WTC11 (cell line): ENCODE measurements at regions not wholly inside any gene's neighbourhood (a gene's known extent, or its start where the extent isn't known, plus 50 kb on each side); places are given as distances from the start of the nearest gene placed in this dataset.

Experiments
- ATAC-seq: fragments of 200-7000 bp; cut with Tn5 transposase; 2 replicates; pipeline ENCODE4 v1.10.0; 2021; ENCODE audit warnings: mild to moderate bottlenecking, moderate library complexity
- CTCF ChIA-PET: fragments of 300-600 bp; sonication (Branson Sonifier 250); formaldehyde crosslinking; loops from one replicate; lab custom pipeline; 2021; ENCODE audit warnings: antibody characterized with exemption; lab: Charles Lee
- POLR2A ChIA-PET: fragments of 350-600 bp; sonication (Branson Sonifier 250); formaldehyde crosslinking; loops from one replicate; lab custom pipeline; 2021; ENCODE audit warnings: antibody characterized with exemption; lab: Charles Lee
- DNase-seq: peaks from one replicate; pipeline ENCODE4 v3.0.0; 2021; ENCODE audit warnings: low spot score
- H3K27ac Mint-ChIP-seq: 2 replicates; pipeline ENCODE4 v1.8.0; 2021; ENCODE audit warnings: mixed read lengths
- H3K27me3 Mint-ChIP-seq: 2 replicates; pipeline ENCODE4 v1.8.0; 2021; ENCODE audit warnings: low read depth, mild to moderate bottlenecking, moderate library complexity, mixed read lengths
- H3K36me3 Mint-ChIP-seq: 2 replicates; pipeline ENCODE4 v1.8.0; 2021; ENCODE audit warnings: mixed read lengths
- H3K4me1 Mint-ChIP-seq: 2 replicates; pipeline ENCODE4 v1.8.0; 2022; ENCODE audit warnings: mixed read lengths
- H3K4me3 Mint-ChIP-seq: 2 replicates; pipeline ENCODE4 v1.8.0; 2021; ENCODE audit warnings: mild to moderate bottlenecking, moderate library complexity, mixed read lengths
- H3K9me3 Mint-ChIP-seq: 2 replicates; pipeline ENCODE4 v1.8.0; 2021; ENCODE audit warnings: mixed read lengths
- ATF1 ChIP-seq: sonication (generic); formaldehyde crosslinking; IDR thresholded peaks from 2 replicates; pipeline ENCODE4 v1.8.1; 2023; ENCODE audit warnings: mild to moderate bottlenecking, moderate library complexity, missing genetic modification reagents
- ATF6 ChIP-seq: sonication (generic); formaldehyde crosslinking; IDR thresholded peaks from 2 replicates; pipeline ENCODE4 v1.8.1; 2023; ENCODE audit warnings: mild to moderate bottlenecking, missing genetic modification reagents
- E2F1 ChIP-seq: sonication (generic); formaldehyde crosslinking; IDR thresholded peaks from 2 replicates; pipeline ENCODE4 v1.8.0; 2022; ENCODE audit warnings: mild to moderate bottlenecking, missing genetic modification reagents
- E2F4 ChIP-seq: sonication (generic); formaldehyde crosslinking; IDR thresholded peaks from 2 replicates; pipeline ENCODE4 v1.8.1; 2022; ENCODE audit warnings: low read depth, mild to moderate bottlenecking, moderate library complexity, missing genetic modification reagents, borderline replicate concordance
- EMX1 ChIP-seq: fragments of 250-450 bp; sonication (Bioruptor Pico); IDR thresholded peaks from 2 replicates; pipeline ENCODE4 v1.8.0; 2021; ENCODE audit warnings: mild to moderate bottlenecking
- FOXJ3 ChIP-seq: sonication (generic); formaldehyde crosslinking; IDR thresholded peaks from 2 replicates; pipeline ENCODE4 v1.9.0; 2021; ENCODE audit warnings: missing genetic modification reagents, mild to moderate bottlenecking, borderline replicate concordance
- JUN ChIP-seq: sonication (generic); formaldehyde crosslinking; IDR thresholded peaks from 2 replicates; pipeline ENCODE4 v1.8.0; 2023; ENCODE audit warnings: mild to moderate bottlenecking, missing genetic modification reagents
- MXD4 ChIP-seq: fragments of 250-450 bp; sonication (Bioruptor Pico); IDR thresholded peaks from 2 replicates; pipeline ENCODE4 v1.8.0; 2021; ENCODE audit warnings: mild to moderate bottlenecking, moderate library complexity, borderline replicate concordance
- NFYB ChIP-seq: sonication (generic); formaldehyde crosslinking; conservative IDR thresholded peaks from 2 replicates; pipeline ENCODE4 v1.8.0; 2022; ENCODE audit warnings: low read depth, missing genetic modification reagents
- RORB ChIP-seq: fragments of 250-450 bp; sonication (Bioruptor Pico); IDR thresholded peaks from 2 replicates; pipeline ENCODE4 v1.9.0; 2021; ENCODE audit warnings: mild to moderate bottlenecking
- SOX15 ChIP-seq: fragments of 250-450 bp; sonication (Bioruptor Pico); IDR thresholded peaks from 2 replicates; pipeline ENCODE4 v1.9.0; 2021; ENCODE audit warnings: mild to moderate bottlenecking
- SP1 ChIP-seq: sonication (generic); formaldehyde crosslinking; conservative IDR thresholded peaks from 2 replicates; pipeline ENCODE4 v1.8.1; 2022; ENCODE audit warnings: missing genetic modification reagents
- USF2 ChIP-seq: sonication (generic); formaldehyde crosslinking; IDR thresholded peaks from 2 replicates; pipeline ENCODE4 v1.8.1; 2023; ENCODE audit warnings: mild to moderate bottlenecking, missing genetic modification reagents, moderate library complexity
- ZBTB21 ChIP-seq: sonication (generic); formaldehyde crosslinking; IDR thresholded peaks from 2 replicates; pipeline ENCODE4 v1.8.1; 2023; ENCODE audit warnings: mild to moderate bottlenecking, missing genetic modification reagents, borderline replicate concordance
- ZNF219 ChIP-seq: sonication (generic); formaldehyde crosslinking; IDR thresholded peaks from 2 replicates; pipeline ENCODE4 v1.8.0; 2023; ENCODE audit warnings: missing genetic modification reagents, mild to moderate bottlenecking, borderline replicate concordance
- ZNF423 ChIP-seq: fragments of 250-450 bp; sonication (Bioruptor Pico); IDR thresholded peaks from 2 replicates; pipeline ENCODE4 v2.1.2; 2022; ENCODE audit warnings: mild to moderate bottlenecking, moderate library complexity
- TF ChIP-seq, protein P1 (sequence below): fragments of 200-600 bp; IDR thresholded peaks from 2 replicates; pipeline ENCODE4 v1.8.0; 2022; ENCODE audit warnings: antibody characterized with exemption
- TF ChIP-seq, protein P2 (sequence below): sonication (generic); formaldehyde crosslinking; IDR thresholded peaks from 2 replicates; pipeline ENCODE4 v1.8.1; 2023; ENCODE audit warnings: mild to moderate bottlenecking, missing genetic modification reagents, borderline replicate concordance
- TF ChIP-seq, protein P3 (sequence below): sonication (generic); formaldehyde crosslinking; IDR thresholded peaks from 2 replicates; pipeline ENCODE4 v1.8.0; 2023; ENCODE audit warnings: missing genetic modification reagents, mild to moderate bottlenecking, borderline replicate concordance
- TF ChIP-seq, protein P4 (sequence below): sonication (generic); formaldehyde crosslinking; IDR thresholded peaks from 2 replicates; pipeline ENCODE4 v1.8.0; 2023; ENCODE audit warnings: mild to moderate bottlenecking, missing genetic modification reagents

DNA sequence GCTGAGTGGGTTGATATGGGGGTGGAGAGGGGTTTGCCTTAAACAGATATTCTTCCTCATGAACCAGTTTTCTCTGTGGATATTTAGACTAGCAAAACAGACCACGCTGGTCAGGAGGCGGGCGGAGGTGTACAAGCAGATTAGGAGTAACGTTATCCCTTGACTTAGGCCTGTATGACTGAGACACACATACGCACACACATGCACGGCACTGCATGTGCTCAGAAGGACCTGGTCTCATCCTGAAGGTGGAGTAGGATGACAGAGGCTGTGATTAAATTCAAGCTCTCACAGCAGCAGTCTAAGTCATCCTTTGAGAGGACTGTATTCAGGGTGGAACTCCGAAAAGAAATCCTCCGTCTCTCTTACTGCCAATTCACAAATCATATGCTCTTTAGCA, 209.7 kb downstream of the DIRAS2 start:
- ATAC-seq = peak; percentile 9
- peak overlapping the region; percentile 63 for H3K27ac Mint-ChIP-seq
- CTCF ChIA-PET = interaction anchor here (0.7 to 1.8 kb wide), 5 partner anchors 10 to 115 kb away, joined by 3 to 7 read pairs (median 5); no protein-coding TSS in a partner anchor
- H3K9me3 Mint-ChIP-seq = no peaks in the 10 kb centered on the region
- H3K4me3 Mint-ChIP-seq = peak overlapping the region; percentile 66
- POLR2A ChIA-PET = no interaction called here
- no peak for DNase-seq
- H3K36me3 Mint-ChIP-seq = no peaks in the 10 kb centered on the region
- H3K27me3 Mint-ChIP-seq = peaks cover 13% of the 10 kb centered on the region
- TF ChIP-seq ZNF423 (no peak), JUN (CRISPR knock-in tag) (no peak), FOXJ3 (CRISPR knock-in tag) (no peak), USF2 (no peak), MXD4 (CRISPR knock-in tag) (no peak), RORB (CRISPR knock-in tag) (no peak), NFYB (CRISPR knock-in tag) (no peak), SOX15 (CRISPR knock-in tag) (no peak), E2F4 (CRISPR knock-in tag) (no peak), ATF6 (CRISPR knock-in tag) (no peak), ZBTB21 (CRISPR knock-in tag) (no peak), ATF1 (CRISPR knock-in tag) (no peak), SP1 (CRISPR knock-in tag) (no peak), E2F1 (CRISPR knock-in tag) (no peak), EMX1 (CRISPR knock-in tag) (no peak), ZNF219 (CRISPR knock-in tag) (no peak)
- TF ChIP-seq, protein P1, sequence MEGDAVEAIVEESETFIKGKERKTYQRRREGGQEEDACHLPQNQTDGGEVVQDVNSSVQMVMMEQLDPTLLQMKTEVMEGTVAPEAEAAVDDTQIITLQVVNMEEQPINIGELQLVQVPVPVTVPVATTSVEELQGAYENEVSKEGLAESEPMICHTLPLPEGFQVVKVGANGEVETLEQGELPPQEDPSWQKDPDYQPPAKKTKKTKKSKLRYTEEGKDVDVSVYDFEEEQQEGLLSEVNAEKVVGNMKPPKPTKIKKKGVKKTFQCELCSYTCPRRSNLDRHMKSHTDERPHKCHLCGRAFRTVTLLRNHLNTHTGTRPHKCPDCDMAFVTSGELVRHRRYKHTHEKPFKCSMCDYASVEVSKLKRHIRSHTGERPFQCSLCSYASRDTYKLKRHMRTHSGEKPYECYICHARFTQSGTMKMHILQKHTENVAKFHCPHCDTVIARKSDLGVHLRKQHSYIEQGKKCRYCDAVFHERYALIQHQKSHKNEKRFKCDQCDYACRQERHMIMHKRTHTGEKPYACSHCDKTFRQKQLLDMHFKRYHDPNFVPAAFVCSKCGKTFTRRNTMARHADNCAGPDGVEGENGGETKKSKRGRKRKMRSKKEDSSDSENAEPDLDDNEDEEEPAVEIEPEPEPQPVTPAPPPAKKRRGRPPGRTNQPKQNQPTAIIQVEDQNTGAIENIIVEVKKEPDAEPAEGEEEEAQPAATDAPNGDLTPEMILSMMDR = no peak
- TF ChIP-seq, protein P2, sequence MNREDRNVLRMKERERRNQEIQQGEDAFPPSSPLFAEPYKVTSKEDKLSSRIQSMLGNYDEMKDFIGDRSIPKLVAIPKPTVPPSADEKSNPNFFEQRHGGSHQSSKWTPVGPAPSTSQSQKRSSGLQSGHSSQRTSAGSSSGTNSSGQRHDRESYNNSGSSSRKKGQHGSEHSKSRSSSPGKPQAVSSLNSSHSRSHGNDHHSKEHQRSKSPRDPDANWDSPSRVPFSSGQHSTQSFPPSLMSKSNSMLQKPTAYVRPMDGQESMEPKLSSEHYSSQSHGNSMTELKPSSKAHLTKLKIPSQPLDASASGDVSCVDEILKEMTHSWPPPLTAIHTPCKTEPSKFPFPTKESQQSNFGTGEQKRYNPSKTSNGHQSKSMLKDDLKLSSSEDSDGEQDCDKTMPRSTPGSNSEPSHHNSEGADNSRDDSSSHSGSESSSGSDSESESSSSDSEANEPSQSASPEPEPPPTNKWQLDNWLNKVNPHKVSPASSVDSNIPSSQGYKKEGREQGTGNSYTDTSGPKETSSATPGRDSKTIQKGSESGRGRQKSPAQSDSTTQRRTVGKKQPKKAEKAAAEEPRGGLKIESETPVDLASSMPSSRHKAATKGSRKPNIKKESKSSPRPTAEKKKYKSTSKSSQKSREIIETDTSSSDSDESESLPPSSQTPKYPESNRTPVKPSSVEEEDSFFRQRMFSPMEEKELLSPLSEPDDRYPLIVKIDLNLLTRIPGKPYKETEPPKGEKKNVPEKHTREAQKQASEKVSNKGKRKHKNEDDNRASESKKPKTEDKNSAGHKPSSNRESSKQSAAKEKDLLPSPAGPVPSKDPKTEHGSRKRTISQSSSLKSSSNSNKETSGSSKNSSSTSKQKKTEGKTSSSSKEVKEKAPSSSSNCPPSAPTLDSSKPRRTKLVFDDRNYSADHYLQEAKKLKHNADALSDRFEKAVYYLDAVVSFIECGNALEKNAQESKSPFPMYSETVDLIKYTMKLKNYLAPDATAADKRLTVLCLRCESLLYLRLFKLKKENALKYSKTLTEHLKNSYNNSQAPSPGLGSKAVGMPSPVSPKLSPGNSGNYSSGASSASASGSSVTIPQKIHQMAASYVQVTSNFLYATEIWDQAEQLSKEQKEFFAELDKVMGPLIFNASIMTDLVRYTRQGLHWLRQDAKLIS (CRISPR knock-in tag) = no peak
- TF ChIP-seq, protein P3, sequence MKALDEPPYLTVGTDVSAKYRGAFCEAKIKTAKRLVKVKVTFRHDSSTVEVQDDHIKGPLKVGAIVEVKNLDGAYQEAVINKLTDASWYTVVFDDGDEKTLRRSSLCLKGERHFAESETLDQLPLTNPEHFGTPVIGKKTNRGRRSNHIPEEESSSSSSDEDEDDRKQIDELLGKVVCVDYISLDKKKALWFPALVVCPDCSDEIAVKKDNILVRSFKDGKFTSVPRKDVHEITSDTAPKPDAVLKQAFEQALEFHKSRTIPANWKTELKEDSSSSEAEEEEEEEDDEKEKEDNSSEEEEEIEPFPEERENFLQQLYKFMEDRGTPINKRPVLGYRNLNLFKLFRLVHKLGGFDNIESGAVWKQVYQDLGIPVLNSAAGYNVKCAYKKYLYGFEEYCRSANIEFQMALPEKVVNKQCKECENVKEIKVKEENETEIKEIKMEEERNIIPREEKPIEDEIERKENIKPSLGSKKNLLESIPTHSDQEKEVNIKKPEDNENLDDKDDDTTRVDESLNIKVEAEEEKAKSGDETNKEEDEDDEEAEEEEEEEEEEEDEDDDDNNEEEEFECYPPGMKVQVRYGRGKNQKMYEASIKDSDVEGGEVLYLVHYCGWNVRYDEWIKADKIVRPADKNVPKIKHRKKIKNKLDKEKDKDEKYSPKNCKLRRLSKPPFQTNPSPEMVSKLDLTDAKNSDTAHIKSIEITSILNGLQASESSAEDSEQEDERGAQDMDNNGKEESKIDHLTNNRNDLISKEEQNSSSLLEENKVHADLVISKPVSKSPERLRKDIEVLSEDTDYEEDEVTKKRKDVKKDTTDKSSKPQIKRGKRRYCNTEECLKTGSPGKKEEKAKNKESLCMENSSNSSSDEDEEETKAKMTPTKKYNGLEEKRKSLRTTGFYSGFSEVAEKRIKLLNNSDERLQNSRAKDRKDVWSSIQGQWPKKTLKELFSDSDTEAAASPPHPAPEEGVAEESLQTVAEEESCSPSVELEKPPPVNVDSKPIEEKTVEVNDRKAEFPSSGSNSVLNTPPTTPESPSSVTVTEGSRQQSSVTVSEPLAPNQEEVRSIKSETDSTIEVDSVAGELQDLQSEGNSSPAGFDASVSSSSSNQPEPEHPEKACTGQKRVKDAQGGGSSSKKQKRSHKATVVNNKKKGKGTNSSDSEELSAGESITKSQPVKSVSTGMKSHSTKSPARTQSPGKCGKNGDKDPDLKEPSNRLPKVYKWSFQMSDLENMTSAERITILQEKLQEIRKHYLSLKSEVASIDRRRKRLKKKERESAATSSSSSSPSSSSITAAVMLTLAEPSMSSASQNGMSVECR = no peak
- TF ChIP-seq, protein P4, sequence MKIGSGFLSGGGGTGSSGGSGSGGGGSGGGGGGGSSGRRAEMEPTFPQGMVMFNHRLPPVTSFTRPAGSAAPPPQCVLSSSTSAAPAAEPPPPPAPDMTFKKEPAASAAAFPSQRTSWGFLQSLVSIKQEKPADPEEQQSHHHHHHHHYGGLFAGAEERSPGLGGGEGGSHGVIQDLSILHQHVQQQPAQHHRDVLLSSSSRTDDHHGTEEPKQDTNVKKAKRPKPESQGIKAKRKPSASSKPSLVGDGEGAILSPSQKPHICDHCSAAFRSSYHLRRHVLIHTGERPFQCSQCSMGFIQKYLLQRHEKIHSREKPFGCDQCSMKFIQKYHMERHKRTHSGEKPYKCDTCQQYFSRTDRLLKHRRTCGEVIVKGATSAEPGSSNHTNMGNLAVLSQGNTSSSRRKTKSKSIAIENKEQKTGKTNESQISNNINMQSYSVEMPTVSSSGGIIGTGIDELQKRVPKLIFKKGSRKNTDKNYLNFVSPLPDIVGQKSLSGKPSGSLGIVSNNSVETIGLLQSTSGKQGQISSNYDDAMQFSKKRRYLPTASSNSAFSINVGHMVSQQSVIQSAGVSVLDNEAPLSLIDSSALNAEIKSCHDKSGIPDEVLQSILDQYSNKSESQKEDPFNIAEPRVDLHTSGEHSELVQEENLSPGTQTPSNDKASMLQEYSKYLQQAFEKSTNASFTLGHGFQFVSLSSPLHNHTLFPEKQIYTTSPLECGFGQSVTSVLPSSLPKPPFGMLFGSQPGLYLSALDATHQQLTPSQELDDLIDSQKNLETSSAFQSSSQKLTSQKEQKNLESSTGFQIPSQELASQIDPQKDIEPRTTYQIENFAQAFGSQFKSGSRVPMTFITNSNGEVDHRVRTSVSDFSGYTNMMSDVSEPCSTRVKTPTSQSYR = no peak
- H3K4me1 Mint-ChIP-seq = peaks cover 45% of the 10 kb centered on the region
